Ovary (tissue), 7 donors: ENCODE measurements at regions not wholly inside any gene's neighbourhood (a gene's known extent, or its start where the extent isn't known, plus 50 kb on each side); places are given as distances from the start of the nearest gene placed in this dataset.

ENCODE experiments used
- DNase-seq, 5 donors: peaks; one replicate each; pipeline ENCODE4 v3.0.0-alpha.2; 2019 to 2020
- H3K27ac ChIP-seq, 2 donors: fragments of 200-600 bp; one replicate each; pipeline versions ENCODE4 v1.5.1 to v1.8.0; 2019 to 2022
- H3K27me3 ChIP-seq: fragments of 200-600 bp; one replicate; pipeline ENCODE4 v1.8.0; 2022
- H3K36me3 ChIP-seq: fragments of 200-600 bp; sonication (generic); one replicate; pipeline ENCODE4 v1.5.1; 2019
- H3K4me1 ChIP-seq: one replicate; pipeline ENCODE4 v1.8.1; 2013; ENCODE audit warnings: mild to moderate bottlenecking, moderate library complexity; ENCODE audit not compliant: insufficient read depth
- H3K4me3 ChIP-seq: fragments of 200-600 bp; sonication (generic); one replicate; pipeline ENCODE4 v1.5.1; 2017
- H3K9me3 ChIP-seq, 2 donors: fragments of 200-600 bp in 1 of 2; sonication (generic) in 1 of 2; one replicate each; pipeline versions ENCODE4 v1.5.1 to v1.8.1; 2013 to 2019; ENCODE audit warnings: mild to moderate bottlenecking in 1 of 2, moderate library complexity in 1 of 2
- EP300 ChIP-seq: sonication (generic); formaldehyde crosslinking; IDR thresholded peaks from one replicate; pipeline ENCODE4 v1.6.1; 2017; ENCODE audit warnings: antibody characterized with exemption
- POLR2A ChIP-seq: fragments of 450-650 bp; IDR thresholded peaks from one replicate; pipeline ENCODE4 v1.6.1; 2017; ENCODE audit warnings: antibody characterized with exemption, mild to moderate bottlenecking, moderate library complexity
- WGBS, 3 donors: extraction: QIAGEN DNeasy Blood & Tissue Kit in 1 of 3; methylation state at CpG; one replicate each; pipeline versions ENCODE4 v1.1.5 to v1.1.7; 2013 to 2017; 5-methylcytosine and 5-hydroxymethylcytosine counted together
- intact Hi-C, 4 donors: fragments of 100-400 bp; cut with DNase I; formaldehyde crosslinking; loops; one replicate each; pipeline versions ENCODE4 v1.11.0 to v1.15.1; 2022 to 2023
- TF ChIP-seq, protein P1 (sequence below), 3 donors: fragments of 450-650 bp in 2 of 3; fragments of 200-600 bp in 1 of 3; IDR thresholded peaks; one replicate each; pipeline versions ENCODE4 v1.5.1 to v1.8.0; 2016 to 2022; ENCODE audit warnings: antibody characterized with exemption in 3 of 3, mild to moderate bottlenecking in 1 of 3
- donor health status: DM: no; HTN: no; CAD: no; lungs with moderate emphysema.
- donor health status: DM: no; HTN: no; CAD: no.
- donor health status: Bipolar disorder and iron deficiency.
- donor health status: DM: no; HTN: no; CAD: no.
- donor health status: DM: yes; HTN: yes; CAD: no.

DNA sequence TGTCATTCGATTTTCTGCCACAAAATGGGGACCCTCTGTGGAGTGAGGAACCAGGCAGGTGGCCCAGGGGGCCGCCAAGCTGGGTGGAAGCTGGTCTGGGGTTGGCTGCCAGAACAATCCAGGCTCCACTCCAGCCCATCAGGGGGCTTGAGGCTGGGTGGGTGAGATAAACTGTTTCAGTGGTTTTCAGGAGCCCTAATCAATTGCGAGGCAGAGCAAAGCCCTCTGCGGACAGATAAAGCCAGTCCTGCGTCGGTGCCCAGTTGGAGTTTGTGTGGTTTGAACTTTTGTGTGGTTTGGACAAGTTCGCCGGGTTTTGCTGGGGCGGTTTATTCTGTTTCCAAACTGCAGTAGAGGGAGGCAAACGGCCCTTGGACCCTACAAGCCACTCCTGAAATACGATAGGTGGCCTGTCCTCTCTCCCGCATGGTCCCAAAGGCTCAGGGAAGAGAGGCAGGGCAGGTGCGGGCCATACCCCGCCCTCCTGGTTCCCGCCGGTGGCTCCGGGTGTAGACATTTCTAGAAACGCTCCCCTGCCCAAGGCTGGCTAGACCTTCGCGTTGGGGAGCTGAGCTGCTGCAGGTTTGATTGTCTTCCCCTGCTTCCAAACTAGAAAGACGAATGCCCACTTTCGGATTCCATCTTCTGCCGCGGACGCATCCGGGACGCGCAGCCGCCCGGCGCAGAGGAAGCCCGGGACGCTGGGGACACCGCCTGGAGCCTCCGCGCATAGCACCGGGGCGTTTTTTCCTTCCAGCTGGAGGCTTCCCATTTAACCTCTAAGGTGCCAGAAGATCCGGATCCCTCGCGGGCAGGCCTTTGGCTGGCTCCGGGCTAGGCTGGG lies 169.0 kb upstream of the BCOR start:
- H3K4me3 ChIP-seq = peak overlapping the region; percentile 42
- H3K36me3 ChIP-seq = no peaks in the 10 kb centered on the region
- H3K9me3 ChIP-seq = no peaks in the 10 kb centered on the region
- H3K27ac ChIP-seq = peak overlapping the region in 1 of 2 donors; percentile 72
- intact Hi-C loops = loop anchor here in 2 of 4 donors (10.0 kb wide), 3 partner anchors 162 to 452 kb away; no protein-coding TSS in a partner anchor
- H3K27me3 ChIP-seq = no peaks in the 10 kb centered on the region
- DNase-seq = peak; percentile 61 to 83 (median 75)
- 9 to 12% (median 10%) methylated on average over 41 to 42 of the region's 42 CpGs for WGBS, 3 donors
- peaks cover 6% of the 10 kb centered on the region for H3K4me1 ChIP-seq
- TF ChIP-seq POLR2A (no peak), EP300 (no peak)
- TF ChIP-seq, protein P1, sequence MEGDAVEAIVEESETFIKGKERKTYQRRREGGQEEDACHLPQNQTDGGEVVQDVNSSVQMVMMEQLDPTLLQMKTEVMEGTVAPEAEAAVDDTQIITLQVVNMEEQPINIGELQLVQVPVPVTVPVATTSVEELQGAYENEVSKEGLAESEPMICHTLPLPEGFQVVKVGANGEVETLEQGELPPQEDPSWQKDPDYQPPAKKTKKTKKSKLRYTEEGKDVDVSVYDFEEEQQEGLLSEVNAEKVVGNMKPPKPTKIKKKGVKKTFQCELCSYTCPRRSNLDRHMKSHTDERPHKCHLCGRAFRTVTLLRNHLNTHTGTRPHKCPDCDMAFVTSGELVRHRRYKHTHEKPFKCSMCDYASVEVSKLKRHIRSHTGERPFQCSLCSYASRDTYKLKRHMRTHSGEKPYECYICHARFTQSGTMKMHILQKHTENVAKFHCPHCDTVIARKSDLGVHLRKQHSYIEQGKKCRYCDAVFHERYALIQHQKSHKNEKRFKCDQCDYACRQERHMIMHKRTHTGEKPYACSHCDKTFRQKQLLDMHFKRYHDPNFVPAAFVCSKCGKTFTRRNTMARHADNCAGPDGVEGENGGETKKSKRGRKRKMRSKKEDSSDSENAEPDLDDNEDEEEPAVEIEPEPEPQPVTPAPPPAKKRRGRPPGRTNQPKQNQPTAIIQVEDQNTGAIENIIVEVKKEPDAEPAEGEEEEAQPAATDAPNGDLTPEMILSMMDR (IDR thresholded peaks at IDR 0.05) = peak; percentile 43 to 59 (median 51)

DNA sequence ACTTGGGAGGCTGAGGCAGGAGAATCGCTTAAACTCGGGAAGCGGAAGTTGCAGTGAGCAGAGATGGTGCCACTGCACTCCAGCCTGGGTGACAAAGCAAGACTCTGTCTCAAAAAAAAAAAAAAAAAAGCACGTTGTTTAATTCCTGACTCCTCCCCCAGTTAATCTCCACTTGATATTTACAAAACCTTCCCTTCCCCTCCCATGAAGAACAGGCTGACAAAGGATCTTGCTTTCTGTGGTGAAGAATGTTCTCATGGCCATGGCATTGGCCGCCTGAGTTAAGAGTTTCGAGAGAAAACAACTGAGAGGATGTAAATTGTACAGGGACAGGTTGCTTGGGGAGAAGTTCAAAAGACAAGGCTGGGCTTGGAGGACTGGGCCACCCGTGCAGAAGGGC lies 168.2 kb upstream of the BCOR start:
- intact Hi-C loops = loop anchor here in 2 of 4 donors (10.0 kb wide), 3 partner anchors 161 to 451 kb away; no protein-coding TSS in a partner anchor
- H3K27me3 ChIP-seq = no peaks in the 10 kb centered on the region
- H3K4me1 ChIP-seq = peaks cover 9% of the 10 kb centered on the region
- no peak for DNase-seq
- no peaks in the 10 kb centered on the region for H3K36me3 ChIP-seq
- WGBS, 3 donors = 50 to 64% (median 60%) methylated on average over 7 of the region's 7 CpGs
- TF ChIP-seq EP300 (no peak), POLR2A (no peak)
- TF ChIP-seq, protein P1 (IDR thresholded peaks at IDR 0.05) = no peak
- H3K9me3 ChIP-seq = no peaks in the 10 kb centered on the region
- H3K27ac ChIP-seq = peak overlapping the region in 1 of 2 donors; percentile 72
- no peak overlapping the region for H3K4me3 ChIP-seq

DNA sequence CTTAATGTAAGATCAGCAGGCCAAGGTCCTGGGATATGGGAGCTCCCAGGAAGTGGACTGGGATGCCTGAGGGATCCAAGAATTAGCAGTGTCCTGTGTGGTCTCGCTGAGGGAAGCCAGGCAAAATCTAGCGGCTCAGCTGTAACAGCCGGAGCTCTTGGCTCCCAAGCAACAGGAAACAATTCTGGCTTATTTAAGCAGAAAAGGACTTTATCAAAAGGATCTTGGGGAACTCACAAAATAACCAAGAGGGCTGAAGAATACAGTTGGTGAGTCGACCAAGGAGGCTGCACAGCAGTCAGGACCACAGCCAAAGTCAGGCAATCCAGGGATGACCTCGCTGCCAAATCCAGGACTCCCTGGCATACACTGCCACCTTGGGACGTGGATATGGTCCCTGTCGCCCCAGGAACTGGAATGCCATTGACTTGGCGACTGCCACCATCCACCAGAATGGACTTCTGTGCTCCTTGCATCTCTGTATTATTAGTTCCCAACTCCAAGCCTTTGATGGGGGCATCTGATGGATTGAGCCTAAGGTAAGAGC lies 165.3 kb upstream of the BCOR start:
- peak in 1 of 5 donors; percentile 64 for DNase-seq
- TF ChIP-seq POLR2A (no peak), EP300 (no peak)
- TF ChIP-seq, protein P1 (IDR thresholded peaks at IDR 0.05) = no peak
- Histone ChIP-seq H3K4me3 (no peak overlapping the region), H3K36me3 (no peaks in the 10 kb centered on the region), H3K4me1 (peaks cover 9% of the 10 kb centered on the region), H3K9me3 (no peaks in the 10 kb centered on the region), H3K27me3 (no peaks in the 10 kb centered on the region), H3K27ac (peak overlapping the region in 1 of 2 donors; percentile 77)
- 38 to 45% (median 38%) methylated on average over 8 of the region's 8 CpGs for WGBS, 3 donors
- intact Hi-C loops = loop anchor here in 2 of 4 donors (5.0 to 10.0 kb wide), 4 partner anchors 86 to 448 kb away; no protein-coding TSS in a partner anchor

DNA sequence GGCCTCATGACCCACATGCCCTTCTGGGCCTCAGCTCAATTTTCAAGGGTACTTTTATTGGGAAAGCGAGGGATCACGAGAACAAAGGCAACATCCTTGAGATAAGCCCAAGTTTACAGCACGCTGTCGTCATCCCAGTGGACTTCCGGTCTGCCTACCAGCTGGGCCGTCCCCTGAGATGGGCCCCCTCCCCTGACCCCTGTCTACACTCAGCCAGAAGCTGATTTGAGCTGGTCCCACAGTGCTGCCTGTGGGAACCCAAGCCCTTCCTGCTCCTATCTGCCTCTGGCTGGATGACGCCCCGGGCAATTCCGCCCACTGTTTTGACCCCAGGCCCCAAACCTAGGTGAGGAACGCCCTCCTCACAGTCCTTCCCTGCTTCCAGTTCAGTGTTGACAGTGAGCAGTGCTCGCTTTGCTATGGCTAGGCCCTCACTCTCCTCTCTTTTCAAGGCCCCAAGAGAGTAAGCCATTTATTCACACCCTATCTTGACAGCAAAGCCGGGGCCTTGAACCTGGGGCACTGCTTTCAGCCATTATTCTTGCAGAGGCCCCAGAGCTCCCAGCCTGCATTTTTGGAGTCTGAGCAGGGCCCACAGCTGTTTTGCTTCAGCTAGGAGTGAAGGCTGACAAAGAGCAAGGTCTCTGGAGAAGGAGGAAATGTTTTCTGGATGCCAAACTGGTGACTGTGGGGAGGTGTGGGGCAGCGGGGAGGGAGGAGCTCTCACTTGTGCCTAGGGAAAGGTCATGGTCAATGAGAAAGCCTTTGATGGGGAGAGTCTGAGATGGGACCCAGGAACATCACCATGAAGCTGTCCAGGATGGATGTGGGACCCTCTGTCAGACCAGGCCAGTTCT lies 164.6 kb upstream of the BCOR start:
- Histone ChIP-seq H3K9me3 (no peaks in the 10 kb centered on the region), H3K36me3 (no peaks in the 10 kb centered on the region), H3K4me3 (no peak overlapping the region), H3K27me3 (no peaks in the 10 kb centered on the region), H3K4me1 (peaks cover 5% of the 10 kb centered on the region), H3K27ac (peak overlapping the region in 1 of 2 donors; percentile 77)
- intact Hi-C loops = loop anchor here in 2 of 4 donors (5.0 to 10.0 kb wide), 4 partner anchors 85 to 448 kb away; no protein-coding TSS in a partner anchor
- peak; percentile 78 to 86 (median 82) for DNase-seq
- 41 to 61% (median 60%) methylated on average over 13 of the region's 13 CpGs for WGBS, 3 donors
- TF ChIP-seq, protein P1 (IDR thresholded peaks at IDR 0.05) = no peak
- TF ChIP-seq EP300 (no peak), POLR2A (no peak)
